ENCODE measurements at regions not wholly inside any gene's neighbourhood (a gene's known extent, or its start where the extent isn't known, plus 50 kb on each side); places are given as distances from the start of the nearest gene placed in this dataset.

GRCh38 chr2:138252587-138252986 lies 249.0 kb upstream of the SPOPL start:
- TF ChIP-seq CTCF (IDR thresholded peaks at IDR 0.05; ENCODE audit: insufficient read depth, low read depth, low read length) (no peak), EZH2 (IDR thresholded peaks at IDR 0.05; ENCODE audit: insufficient read depth, low read length) (no peak)
